ENCODE measurements at regions not wholly inside any gene's neighbourhood (a gene's known extent, or its start where the extent isn't known, plus 50 kb on each side); places are given as distances from the start of the nearest gene placed in this dataset.

DNA sequence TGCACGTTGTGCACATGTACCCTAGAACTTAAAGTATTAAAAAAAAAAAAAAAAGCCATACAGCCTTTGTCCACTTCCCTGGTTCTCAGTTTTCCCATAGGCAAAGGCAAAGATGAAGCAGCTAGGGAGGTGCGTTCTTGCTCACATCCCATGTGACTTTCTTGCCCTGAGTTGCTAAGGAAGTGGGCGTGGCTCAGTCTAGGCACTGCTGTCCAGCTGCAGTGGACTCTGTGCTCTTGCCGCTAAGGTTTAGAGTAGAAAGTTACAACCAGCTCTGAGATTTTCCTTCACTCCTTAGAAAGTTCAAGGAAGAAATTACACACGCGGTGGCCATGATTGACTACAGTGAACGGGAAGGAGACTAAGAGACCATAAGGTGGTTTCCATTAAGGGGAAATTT, 144.7 kb downstream of the NAA11 start:
- Histone ChIP-seq H3K79me2 (ENCODE audit: low read depth) (no peaks in the 10 kb centered on the region), H2AFZ (replicated peaks) (peak overlapping the region; percentile 23), H3K9me3 (ENCODE audit: low read depth) (no peaks in the 10 kb centered on the region), H3K4me2 (no peak overlapping the region), H3F3A (ENCODE audit: low read depth) (no peaks in the 10 kb centered on the region), H3K27ac (no peak overlapping the region), H3K4me1 (peaks cover 9% of the 10 kb centered on the region), H3K4me3 (no peak overlapping the region), H3K36me3 (no peaks in the 10 kb centered on the region), H4K20me1 (ENCODE audit: low read depth) (no peaks in the 10 kb centered on the region), H3K9ac (no peak overlapping the region), H3K27me3 (no peaks in the 10 kb centered on the region)
- peaks cover 2% of the 10 kb centered on the region for H3K27me3 Mint-ChIP-seq (ENCODE audit: insufficient read depth, low read depth)
- H3K4me3 Mint-ChIP-seq, result no peak overlapping the region
- H3K27ac Mint-ChIP-seq, result no peak overlapping the region
- peaks cover 8% of the 10 kb centered on the region for H3K4me1 Mint-ChIP-seq
- no peaks in the 10 kb centered on the region for H3K36me3 Mint-ChIP-seq
- TF ChIP-seq, protein P1, sequence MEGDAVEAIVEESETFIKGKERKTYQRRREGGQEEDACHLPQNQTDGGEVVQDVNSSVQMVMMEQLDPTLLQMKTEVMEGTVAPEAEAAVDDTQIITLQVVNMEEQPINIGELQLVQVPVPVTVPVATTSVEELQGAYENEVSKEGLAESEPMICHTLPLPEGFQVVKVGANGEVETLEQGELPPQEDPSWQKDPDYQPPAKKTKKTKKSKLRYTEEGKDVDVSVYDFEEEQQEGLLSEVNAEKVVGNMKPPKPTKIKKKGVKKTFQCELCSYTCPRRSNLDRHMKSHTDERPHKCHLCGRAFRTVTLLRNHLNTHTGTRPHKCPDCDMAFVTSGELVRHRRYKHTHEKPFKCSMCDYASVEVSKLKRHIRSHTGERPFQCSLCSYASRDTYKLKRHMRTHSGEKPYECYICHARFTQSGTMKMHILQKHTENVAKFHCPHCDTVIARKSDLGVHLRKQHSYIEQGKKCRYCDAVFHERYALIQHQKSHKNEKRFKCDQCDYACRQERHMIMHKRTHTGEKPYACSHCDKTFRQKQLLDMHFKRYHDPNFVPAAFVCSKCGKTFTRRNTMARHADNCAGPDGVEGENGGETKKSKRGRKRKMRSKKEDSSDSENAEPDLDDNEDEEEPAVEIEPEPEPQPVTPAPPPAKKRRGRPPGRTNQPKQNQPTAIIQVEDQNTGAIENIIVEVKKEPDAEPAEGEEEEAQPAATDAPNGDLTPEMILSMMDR (IDR thresholded peaks at IDR 0.05), result no peak
- TF ChIP-seq EZH2phosphoT487 (IDR thresholded peaks at IDR 0.05) (no peak), EZH2 (IDR thresholded peaks at IDR 0.05) (no peak)
- DNase-seq (ENCODE audit: low spot score), result no peak
- H3K9me3 Mint-ChIP-seq, result peaks cover 10% of the 10 kb centered on the region

DNA sequence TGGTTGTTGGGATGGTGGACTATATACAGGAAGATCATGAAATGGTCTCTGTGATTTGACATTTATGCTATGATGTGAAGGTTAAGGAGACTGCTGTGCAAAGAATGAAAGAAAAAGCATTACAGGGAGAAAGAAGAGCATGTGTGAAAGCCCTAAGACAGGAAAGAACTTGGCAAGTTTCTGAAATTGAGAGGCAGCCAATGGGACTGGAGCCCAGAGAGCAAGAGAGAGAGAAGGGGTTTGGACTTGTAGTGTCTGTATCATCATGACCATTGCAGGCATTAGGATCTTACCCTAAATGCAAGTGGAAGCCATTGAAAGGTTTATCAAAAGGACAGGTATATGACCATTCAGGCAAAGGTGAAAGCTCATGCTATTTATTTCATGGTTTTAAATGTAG, 147.1 kb downstream of the NAA11 start:
- Histone ChIP-seq H2AFZ (replicated peaks) (no peak overlapping the region), H3K9ac (no peak overlapping the region), H3K27me3 (no peaks in the 10 kb centered on the region), H3K9me3 (ENCODE audit: low read depth) (no peaks in the 10 kb centered on the region), H3K4me1 (no peaks in the 10 kb centered on the region), H3K27ac (no peak overlapping the region), H3K4me3 (no peak overlapping the region), H3K36me3 (no peaks in the 10 kb centered on the region), H4K20me1 (ENCODE audit: low read depth) (no peaks in the 10 kb centered on the region), H3K4me2 (no peak overlapping the region), H3F3A (ENCODE audit: low read depth) (no peaks in the 10 kb centered on the region), H3K79me2 (ENCODE audit: low read depth) (no peaks in the 10 kb centered on the region)
- peaks cover 14% of the 10 kb centered on the region for H3K4me1 Mint-ChIP-seq
- H3K9me3 Mint-ChIP-seq, result peaks cover 10% of the 10 kb centered on the region
- TF ChIP-seq EZH2phosphoT487 (IDR thresholded peaks at IDR 0.05) (no peak), EZH2 (IDR thresholded peaks at IDR 0.05) (no peak)
- TF ChIP-seq, protein P1 (IDR thresholded peaks at IDR 0.05), result no peak
- no peak overlapping the region for H3K4me3 Mint-ChIP-seq
- H3K27me3 Mint-ChIP-seq (ENCODE audit: insufficient read depth, low read depth), result peaks cover 2% of the 10 kb centered on the region
- no peak overlapping the region for H3K27ac Mint-ChIP-seq
- no peak for DNase-seq (ENCODE audit: low spot score)
- no peaks in the 10 kb centered on the region for H3K36me3 Mint-ChIP-seq

DNA sequence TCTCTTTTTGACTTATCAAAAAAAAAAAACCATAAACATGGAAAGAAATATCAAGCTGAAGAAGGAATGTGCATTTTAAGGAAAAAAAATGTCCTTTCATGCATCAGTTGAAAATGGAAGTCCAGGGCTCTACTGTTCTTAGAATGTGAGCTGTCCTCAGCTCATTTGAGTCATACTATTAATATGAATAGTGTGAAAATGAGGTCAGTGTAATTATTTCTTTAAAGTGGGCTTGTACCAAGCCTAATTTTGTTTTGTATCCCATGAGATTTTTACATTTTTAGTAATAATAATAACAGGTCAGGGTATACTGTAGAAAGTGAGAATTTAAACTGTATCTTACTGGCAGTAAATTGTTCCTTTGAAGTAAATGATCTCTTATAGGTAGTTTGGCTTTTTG, 148.5 kb downstream of the NAA11 start:
- H3K36me3 Mint-ChIP-seq, result no peaks in the 10 kb centered on the region
- Histone ChIP-seq H3K27ac (no peak overlapping the region), H3K27me3 (no peaks in the 10 kb centered on the region), H4K20me1 (ENCODE audit: low read depth) (no peaks in the 10 kb centered on the region), H3K9ac (no peak overlapping the region), H3K4me1 (no peaks in the 10 kb centered on the region), H3K36me3 (no peaks in the 10 kb centered on the region), H3K79me2 (ENCODE audit: low read depth) (no peaks in the 10 kb centered on the region), H2AFZ (replicated peaks) (no peak overlapping the region), H3K4me2 (no peak overlapping the region), H3F3A (ENCODE audit: low read depth) (no peaks in the 10 kb centered on the region), H3K4me3 (no peak overlapping the region), H3K9me3 (ENCODE audit: low read depth) (no peaks in the 10 kb centered on the region)
- H3K4me3 Mint-ChIP-seq, result no peak overlapping the region
- no peak overlapping the region for H3K27ac Mint-ChIP-seq
- TF ChIP-seq EZH2 (IDR thresholded peaks at IDR 0.05), result no peak
- no peak for DNase-seq (ENCODE audit: low spot score)
- peaks cover 14% of the 10 kb centered on the region for H3K4me1 Mint-ChIP-seq
- peaks cover 10% of the 10 kb centered on the region for H3K9me3 Mint-ChIP-seq
- H3K27me3 Mint-ChIP-seq (ENCODE audit: insufficient read depth, low read depth), result peaks cover 2% of the 10 kb centered on the region

DNA sequence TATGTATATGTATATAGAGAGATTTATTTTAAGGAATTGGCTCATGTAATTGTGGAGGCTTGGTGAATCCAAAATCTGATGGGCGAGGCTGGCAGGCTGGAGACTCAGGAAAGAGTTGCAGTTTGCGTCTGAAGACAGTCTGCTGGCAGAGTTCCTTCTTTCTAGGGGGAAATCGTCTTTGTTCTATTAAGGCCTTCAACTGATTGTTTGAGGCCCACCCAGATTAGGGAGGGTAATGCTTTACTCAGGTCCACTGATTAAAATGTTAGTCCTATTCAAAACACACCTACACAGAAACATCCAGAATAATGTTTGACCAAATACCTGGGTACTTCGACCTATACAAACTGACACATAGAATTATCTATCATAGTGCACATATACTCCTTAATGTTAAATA, 149.5 kb downstream of the NAA11 start:
- Mint-ChIP-seq H3K9me3 (peaks cover 10% of the 10 kb centered on the region), H3K27me3 (ENCODE audit: insufficient read depth, low read depth) (peaks cover 2% of the 10 kb centered on the region), H3K36me3 (no peaks in the 10 kb centered on the region), H3K27ac (no peak overlapping the region), H3K4me1 (peaks cover 14% of the 10 kb centered on the region), H3K4me3 (no peak overlapping the region)
- Histone ChIP-seq H3K4me3 (no peak overlapping the region), H3F3A (ENCODE audit: low read depth) (no peaks in the 10 kb centered on the region), H3K9ac (no peak overlapping the region), H3K4me1 (no peaks in the 10 kb centered on the region), H3K36me3 (no peaks in the 10 kb centered on the region), H4K20me1 (ENCODE audit: low read depth) (no peaks in the 10 kb centered on the region), H2AFZ (replicated peaks) (no peak overlapping the region), H3K4me2 (no peak overlapping the region), H3K27me3 (no peaks in the 10 kb centered on the region), H3K79me2 (ENCODE audit: low read depth) (no peaks in the 10 kb centered on the region), H3K9me3 (ENCODE audit: low read depth) (no peaks in the 10 kb centered on the region), H3K27ac (no peak overlapping the region)
- DNase-seq (ENCODE audit: low spot score), result no peak
- TF ChIP-seq EZH2phosphoT487 (IDR thresholded peaks at IDR 0.05) (no peak), EZH2 (IDR thresholded peaks at IDR 0.05) (no peak)
- TF ChIP-seq, protein P1 (IDR thresholded peaks at IDR 0.05), result no peak

Data from neural progenitor cell (in vitro differentiated cells).